Panc1 (cell line): ENCODE measurements at regions not wholly inside any gene's neighbourhood (a gene's known extent, or its start where the extent isn't known, plus 50 kb on each side); places are given as distances from the start of the nearest gene placed in this dataset.
"Not testable (repeated sequence)": the region's sequence is repeated elsewhere in the genome, so short reads cannot be mapped to it uniquely, and the experiment has no call there.

Experiments
- CTCF ChIP-seq: fragments of 450-650 bp; IDR thresholded peaks from 2 replicates; pipeline ENCODE4 v1.5.1; 2017; ENCODE audit warnings: mild to moderate bottlenecking
- POLR2AphosphoS5 ChIP-seq: IDR thresholded peaks from 2 replicates; pipeline ENCODE4 v1.6.1; 2012; ENCODE audit warnings: mild to moderate bottlenecking, low read depth, low read length, moderate library complexity
- REST ChIP-seq, 2 experiments: IDR thresholded peaks; 2 replicates each; pipeline ENCODE4 v1.6.1; 2011 to 2012; ENCODE audit warnings: low read depth in 2 of 2, control low read depth in 1 of 2, low read length in 1 of 2, mild to moderate bottlenecking in 1 of 2, moderate library complexity in 1 of 2; ENCODE audit not compliant: insufficient read depth in 1 of 2
- TCF7L2 ChIP-seq: IDR thresholded peaks from 2 replicates; pipeline ENCODE4 v1.6.1; 2011; ENCODE audit warnings: mild to moderate bottlenecking, low read depth, low read length, inconsistent platforms

- TF ChIP-seq REST (IDR thresholded peaks at IDR 0.05; ENCODE audit: insufficient read depth in 1 of 2, low read depth in 2 of 2, low read length in 1 of 2); CTCF; POLR2AphosphoS5; TCF7L2: not testable (repeated sequence)
Observed at GRCh38 chrY:24261417-24261816, 213.6 kb upstream of the CDY1B start.
